Right hindlimb (tissue), 1 donor: ENCODE measurements at regions not wholly inside any gene's neighbourhood (a gene's known extent, or its start where the extent isn't known, plus 50 kb on each side); places are given as distances from the start of the nearest gene placed in this dataset.
"Not testable (repeated sequence)": the region's sequence is repeated elsewhere in the genome, so short reads cannot be mapped to it uniquely, and the experiment has no call there.

ENCODE experiments used
- DNase-seq: peaks from one replicate; pipeline ENCODE4 v3.0.0-alpha.2; 2018

DNA sequence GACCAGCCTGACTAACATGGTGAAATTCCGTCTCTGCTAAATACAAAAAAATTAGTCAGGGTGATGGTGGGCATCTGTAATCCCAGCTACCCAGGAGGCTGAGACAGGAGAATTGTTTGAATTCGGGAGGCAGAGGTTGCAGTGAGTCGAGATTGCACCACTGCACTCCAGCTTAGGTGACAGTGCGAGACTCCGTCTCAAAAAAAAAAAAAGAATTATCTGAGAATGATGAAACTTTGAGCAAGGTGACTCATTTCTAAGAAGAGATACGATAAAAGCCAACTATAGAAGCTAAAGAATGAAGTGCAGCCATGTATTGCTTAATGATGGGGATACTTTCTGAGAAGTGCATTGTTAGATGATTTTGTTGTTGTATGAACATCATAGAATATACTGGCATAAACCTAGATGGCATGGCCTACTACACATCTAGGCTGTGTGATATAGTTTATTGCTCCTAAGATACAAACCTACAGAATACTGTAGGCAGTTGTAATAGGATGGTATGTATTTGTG is 64.7 kb downstream of the SNRPE start:
- no peak for DNase-seq

DNA sequence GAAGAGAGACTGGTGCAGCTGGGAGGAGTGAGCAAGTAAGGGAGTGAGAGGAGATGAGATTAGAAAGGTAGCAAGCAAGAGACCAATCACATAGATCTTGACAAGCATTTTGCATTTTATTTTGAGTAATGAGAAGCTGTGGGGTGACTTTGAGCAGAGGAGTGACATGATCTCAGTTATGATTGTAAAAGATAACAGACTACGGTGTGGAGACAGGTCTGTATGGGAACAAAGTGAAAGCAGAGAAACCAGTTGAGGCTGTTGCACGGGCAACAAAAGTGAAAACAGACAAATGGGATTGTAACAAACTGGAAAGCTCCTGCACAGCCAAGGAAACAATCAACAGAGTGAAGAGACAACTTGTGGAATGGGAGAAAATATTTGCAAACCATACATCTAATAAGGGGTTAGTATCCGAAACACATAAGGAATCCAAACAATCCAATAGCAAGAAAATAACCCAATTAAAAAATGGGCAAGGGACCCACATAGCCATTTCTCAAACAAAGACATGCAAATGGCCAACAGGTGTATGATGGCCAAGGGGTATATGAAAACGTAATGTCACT is 68.4 kb downstream of the SNRPE start:
- no peak for DNase-seq

DNA sequence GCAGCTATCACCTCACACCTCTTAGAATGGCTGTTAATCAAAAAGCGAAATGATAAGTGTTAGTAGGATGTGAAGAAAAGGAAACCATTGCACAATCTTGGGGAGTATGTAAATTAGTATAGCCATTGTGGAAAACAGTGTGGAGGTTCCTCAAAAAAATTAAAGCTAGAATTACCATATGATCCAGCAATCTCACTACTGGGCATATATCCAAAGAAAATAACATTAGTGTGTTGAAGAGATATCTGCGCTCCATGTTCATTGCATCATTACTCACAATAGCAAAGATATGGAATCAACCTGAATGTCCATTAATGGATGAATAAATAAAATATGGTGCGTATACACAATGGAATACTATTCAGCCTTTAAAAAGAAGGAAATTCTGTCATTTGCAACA is 68.9 kb downstream of the SNRPE start:
- DNase-seq = no peak

DNA sequence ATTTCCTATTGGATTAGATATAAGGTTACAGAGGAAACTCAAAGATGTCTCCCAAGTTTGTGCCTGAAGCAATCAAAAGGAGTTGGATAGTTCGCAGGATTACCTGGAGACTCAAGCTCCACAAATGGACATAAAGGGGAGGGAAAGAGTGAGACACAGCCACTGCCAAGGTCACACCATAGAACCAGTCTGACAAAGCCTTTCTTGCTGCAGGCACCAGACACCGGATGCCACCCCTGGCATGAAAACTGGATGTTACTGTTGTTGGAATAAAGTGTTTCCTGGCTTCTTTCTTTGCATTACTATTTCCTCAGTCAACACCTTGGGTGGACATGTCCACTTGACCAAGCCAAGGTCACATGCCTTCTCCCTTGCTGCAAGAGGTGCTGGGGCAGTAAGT is 70.6 kb downstream of the SNRPE start:
- no peak for DNase-seq

DNA sequence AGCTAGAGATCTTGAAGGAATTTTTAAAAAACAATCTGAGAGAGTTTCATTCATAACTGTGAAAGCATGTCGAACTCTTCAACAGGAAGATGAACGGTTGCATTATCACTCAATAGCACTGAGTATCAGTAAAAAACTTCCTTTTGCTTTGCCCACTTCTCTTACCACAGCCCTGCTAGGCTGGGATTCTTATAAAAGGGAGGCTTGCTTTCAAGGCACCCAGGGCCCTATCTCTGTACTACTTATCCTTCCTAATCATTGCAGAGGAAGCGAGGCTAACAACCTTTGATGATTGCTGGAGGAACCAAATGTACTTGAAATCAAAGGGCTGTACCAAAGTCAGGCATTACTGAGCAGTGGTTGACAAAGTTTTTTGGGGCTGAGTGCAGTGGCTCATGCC is 71.2 kb downstream of the SNRPE start:
- no peak for DNase-seq

DNA sequence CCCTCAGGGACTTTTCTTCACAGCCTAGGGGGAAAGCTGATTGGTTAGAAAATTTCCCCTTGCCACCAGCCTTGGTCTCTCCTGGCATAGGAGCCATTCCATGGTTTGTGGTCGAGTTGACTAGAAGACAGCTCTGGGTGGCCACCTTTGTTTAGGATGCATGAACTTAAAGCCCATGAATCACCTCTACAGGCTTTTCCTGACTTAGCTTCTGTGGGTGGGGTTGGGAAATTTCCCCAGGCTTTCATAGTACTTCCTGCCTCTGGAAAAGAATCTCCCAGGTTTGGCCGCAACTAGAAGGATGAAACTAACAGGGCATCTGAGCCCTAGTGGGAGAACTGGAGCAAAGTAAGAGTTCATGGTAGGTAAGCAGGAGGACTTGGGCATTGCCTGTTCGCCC is 72.6 kb downstream of the SNRPE start:
- DNase-seq = no peak

DNA sequence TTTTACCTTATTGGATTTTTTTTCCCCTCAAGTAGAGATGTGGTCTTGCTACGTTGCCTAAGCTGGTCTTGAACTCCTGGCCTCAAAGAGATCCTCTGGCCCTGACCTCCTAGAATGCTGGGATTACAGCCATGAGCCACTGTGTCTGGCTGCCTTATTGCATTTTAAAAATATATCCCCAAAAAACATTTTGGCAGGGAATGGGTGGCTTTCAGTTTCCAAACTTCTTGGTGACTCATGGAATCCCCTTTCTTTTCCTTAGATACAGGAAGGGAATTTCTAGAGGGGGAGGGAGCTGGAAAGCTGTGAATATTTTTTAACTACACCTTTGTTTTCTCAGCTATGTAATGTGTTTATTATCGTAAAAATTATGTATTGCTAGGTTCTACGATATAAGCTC is 73.3 kb downstream of the SNRPE start:
- DNase-seq = no peak

DNA sequence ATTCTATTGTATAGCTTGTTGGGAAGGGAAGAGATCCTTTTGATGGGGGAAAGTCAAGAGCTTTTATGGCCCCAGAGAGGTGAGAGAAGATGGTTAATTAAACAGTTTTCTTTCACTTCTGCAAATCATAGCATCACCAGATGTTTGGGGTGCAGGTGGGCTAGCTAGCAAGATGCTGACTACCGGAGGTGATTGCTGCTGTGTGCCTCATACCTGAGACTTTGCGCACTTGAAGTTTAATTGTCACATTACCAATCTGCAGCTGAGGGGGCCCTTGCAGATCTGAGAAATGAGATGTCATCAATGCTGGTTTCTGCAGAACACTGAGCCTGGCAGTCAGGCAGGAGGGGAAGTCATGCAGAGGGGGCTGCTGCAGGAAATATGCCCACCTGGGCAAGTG is 73.9 kb downstream of the SNRPE start:
- no peak for DNase-seq

DNA sequence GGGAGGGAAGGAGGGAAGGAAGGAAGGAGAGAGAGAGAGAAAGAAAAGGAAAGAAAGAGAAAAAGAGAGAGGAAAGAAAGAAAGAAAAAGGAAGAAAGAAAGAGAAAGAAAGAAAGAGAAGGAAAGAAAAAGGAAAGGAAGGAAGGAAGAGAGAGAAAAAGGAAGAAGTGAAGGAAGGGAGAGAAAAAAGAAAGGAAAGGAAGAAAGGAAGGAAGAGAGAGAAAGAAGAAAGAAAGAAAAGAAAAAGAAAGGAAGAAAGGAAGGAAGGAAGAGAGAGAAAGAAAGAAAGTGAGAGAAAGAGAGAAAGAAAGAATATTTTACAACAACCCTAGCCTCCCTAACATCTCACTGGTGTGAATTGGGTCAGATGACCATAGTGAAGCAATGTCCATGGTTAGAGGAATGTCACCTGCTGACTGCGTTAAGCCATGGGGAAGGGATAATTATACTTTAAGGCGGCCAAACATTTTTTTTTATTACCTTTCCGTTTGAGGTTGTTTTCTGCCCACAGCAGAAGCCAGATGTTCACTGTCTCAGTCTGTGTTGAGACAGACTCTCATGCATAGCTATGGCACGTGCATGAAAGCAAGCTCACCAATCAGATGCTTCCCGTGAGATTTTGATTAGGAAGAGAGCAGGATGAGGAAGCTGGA is 76.4 kb downstream of the SNRPE start:
- no peak for DNase-seq

DNA sequence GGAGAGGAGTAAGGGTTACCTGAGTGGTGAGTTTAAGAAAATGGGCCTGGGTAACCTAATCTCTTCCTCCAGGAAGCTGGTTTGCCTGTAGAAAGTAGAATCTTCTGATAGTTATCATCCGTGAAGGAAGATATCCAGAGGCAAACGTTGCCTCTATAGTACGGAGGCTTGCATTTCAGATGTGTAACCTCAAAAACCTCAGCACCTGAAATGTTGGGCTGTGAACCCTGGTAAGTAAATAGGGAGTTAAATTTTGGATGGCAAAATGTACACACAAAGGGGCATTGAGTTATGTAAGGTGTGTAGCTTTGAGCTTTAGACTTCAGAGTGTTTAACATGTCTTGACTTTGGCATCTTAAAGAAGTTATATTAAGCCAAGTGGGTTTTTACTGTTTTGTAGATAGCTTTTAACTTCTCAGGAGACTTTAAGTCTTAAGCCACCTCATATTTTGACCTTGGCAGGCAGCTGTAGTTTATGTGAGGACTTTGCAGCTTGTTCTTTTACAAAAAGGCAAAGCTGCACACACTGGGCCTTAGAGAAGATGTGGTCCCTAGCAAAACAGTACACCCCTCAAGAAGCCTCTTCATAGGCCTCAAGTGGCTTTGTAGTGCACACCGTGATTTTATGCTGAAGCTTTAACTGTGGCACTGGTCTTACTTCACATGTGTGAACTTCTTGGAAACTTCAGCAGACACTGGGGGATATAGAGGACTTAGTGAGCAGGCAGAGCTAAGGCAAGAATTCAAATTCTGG is 83.4 kb downstream of the SNRPE start:
- DNase-seq = no peak

DNA sequence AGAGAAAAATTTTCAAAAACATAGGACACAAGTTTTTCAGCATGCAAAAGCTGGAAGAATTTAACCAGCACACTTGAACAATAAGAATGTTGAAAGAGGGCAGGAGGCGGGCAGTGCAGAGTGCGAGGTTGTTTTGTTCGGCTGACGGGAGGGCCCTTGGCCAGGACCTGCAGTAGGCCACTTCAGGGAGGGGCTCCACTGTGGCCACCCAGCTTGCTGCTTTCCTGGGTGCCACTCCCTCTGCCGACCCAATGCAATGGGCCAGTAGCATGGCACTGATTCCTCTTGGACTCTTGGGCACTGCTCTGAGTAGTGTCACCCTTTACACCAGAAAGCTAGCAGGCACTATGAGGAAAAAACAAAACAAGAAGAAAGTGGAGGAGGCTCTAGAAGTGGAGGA is 92.9 kb downstream of the SNRPE start:
- DNase-seq = no peak

DNA sequence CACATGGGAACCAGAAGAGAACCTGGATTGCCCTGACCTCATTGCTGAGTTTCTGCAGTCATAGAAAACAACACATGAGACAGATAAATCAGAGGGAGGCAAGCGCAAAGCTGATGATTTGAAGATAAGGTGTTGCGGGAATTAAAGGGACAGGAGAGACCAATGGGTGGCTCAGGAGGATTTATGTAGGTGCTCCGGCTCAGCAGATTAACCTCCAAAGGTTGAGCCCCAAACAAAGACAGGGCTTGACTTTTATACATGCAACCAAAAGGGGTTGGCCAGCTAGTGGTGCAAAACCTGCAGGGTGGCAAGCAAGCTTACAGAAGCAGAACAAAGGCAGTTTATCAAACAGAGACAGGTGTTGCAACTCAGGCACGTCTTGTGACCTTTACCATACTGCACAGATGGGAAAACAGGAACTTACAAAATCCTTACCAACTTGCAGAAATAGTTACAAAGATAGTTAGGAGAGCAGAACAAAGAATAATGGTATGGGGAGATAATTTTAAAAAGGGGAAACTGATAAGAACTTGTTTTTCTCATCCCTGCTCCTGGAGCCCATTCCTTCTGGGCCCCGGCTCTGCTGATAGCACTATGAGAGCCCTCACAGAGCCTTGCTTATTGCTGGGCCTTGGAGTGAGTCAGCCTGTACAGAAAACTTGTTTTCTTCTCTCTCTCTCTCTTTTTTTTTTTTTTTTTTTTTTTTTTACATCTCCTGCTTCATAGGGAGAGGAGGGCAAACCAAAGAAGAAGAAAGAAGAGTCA is 93.6 kb downstream of the SNRPE start:
- no peak for DNase-seq

DNA sequence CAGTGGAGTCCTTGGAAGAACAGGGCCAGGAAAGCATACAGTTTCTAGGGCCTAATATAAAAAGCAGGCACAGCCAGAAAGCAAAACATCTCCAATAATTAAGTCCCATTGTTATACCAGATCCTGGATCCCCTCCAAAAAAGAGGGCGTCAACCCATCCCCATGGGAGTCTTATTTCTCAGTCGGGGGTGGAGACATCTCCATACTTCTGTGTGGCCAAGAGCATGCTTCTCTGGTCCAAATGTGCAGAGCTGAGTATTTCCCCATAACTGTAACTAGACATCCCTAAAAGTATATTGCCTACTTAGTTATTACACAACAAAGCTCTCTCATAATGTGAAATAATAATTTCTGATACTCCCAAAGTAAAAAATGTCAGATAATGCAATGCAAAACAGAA is 104.2 kb upstream of the SOX13 start:
- no peak for DNase-seq

DNA sequence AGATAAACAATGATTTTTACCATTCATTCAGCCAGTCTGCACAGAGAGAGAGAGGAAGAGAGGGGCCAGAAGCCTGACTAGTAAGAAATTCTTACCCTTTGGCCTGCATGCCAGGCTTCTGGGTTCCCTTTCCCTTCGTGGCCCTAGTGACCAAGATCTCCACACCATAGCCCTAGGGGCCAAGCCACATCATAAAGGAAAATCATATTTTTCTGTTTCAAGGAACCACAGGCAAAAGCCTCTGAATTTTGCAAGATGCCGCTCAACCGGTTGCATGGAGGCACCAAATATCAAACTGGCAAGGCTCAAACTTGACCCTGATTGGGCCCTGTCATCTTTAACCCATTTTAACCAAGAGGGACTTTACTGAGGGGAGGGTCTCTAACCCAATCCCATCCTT is 103.1 kb upstream of the SOX13 start:
- no peak for DNase-seq

DNA sequence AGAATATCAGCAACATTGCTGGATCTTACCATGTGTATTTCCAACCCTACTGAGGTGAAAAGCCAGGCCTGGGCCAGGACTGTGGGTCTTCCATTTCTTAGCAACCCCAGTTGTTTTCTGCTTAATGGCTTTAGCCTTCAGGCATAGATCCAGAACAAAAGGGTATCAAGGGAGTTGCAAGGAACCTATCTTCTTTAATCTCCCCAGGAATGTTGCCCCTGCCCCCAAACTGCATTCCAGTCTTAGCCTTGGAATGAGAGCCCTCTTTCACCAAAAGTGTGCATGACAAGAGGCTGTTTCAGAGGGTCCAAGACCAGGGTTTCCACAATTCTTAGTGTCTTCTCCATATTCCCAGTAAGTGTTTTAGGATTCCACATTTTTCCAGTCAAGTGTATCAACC is 87.9 kb upstream of the SOX13 start:
- no peak for DNase-seq

DNA sequence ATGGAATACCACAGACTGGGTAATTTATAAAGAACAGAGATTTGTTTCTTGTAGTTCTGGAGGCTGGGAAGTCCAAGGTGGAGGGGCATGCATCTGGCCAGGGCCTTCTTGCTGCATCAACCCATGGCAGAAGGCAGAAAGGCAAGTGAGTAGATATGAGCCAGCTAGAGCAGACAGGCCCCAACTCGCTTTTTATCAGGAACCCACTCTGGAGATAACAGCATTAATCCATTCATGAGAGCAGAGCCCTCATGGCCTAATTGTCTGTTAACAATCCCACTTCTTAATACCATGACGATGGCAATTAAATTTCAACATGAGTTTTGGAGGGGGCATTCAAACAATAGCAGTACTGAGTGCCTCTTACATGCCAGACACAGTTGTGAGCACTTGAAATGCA is 87.2 kb upstream of the SOX13 start:
- DNase-seq = no peak

DNA sequence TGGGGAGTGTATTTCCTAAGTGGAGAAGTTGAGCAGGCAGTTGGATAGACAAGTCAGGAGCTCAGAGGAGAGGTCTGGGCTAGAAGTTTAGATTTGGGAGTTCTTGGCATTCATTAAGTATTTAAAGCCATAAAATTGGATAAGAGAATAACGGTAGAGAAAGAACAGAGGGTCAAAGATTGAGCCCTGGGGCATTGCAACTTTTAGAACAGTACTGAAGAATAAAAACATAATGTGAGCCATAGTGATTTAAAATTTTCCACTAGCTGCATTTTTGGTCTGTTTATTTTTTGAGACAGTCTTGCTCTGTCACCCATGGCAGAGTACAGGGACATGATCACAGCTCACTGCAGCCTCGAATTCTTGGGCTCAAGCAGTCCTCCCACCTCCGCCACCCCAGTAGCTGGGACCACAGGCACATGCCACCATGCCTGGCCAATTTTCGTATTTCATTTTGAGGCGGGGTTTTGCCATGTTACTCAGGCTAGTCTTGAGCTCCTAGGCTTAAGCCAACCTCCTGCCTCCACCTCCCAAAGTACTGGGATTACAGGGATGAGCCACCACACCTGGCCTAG is 85.9 kb upstream of the SOX13 start:
- DNase-seq = no peak

DNA sequence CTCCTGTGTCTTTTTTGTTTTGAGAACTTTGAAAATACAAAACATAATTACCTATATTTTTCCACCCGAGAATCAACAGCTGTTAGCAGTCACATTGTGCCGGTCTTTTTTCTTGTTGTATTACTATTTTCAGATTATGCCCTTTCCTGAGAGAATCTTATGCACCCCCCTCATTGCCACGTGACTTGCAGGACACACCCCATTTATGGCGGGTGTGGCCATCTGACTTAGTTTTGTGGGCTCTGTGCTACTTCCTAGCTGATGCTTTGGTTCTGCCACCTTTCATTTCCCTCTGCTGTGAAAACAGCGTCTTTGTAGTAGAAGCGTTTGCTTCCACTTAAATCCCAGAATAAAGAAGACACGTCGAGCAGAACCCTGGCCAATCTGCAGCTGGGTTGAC is 82.8 kb upstream of the SOX13 start:
- DNase-seq = no peak

DNA sequence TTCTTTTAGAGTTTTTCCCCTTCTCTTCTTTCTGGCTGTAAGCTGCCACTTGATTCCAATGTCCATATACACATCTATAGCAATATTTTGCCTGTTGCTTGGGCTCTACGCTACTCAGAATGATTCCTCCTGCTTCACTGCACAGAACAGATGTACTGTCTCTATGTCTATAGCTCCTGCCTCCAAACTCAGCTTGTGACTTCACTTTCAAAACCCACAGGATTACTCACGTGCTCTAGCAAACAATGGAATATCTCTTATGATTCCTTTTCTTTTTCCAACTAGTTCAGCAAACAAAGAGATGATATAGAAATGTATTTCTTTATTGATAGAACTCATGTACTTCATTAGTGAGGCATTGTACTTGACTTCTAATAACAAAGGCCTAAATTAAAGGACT is 80.5 kb upstream of the SOX13 start:
- no peak for DNase-seq

DNA sequence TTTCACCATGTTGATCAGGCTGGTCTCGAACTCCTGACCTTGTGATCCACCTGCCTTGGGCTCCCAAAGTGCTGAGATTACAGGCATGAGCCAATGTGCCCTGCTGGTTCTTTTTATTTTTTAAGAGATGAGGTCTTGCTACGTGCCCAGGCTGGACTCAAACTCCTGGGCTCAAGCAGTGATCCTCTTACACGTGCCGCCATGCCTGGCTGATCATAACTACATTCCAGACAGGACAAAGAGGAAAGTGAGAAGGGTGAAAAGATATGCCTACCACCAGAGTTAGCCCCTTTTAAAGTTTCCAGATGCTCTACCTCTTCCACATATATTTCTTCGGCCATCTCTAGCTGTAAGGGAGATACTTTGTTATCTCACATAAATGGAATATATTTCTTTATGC is 79.7 kb upstream of the SOX13 start:
- no peak for DNase-seq

DNA sequence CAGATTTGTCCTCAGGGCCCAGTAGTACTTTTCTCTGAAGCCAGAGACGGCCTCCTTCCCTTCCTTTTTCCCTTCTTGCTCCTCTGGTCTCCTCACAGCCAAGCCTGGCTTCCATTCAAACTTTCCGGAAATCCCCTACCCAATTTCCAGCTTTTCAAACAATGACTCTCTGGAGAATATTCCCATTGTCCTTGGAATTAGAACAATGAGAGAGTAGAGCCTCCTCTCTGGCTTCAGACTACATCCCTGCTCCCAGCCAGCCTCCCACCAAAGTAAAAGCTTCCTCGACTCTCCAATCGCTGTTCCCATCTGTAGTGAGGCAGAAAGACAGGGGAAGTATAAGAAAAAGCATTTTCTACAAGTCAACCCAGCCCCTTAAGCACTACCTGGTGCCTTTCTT is 77.7 kb upstream of the SOX13 start:
- peak; percentile 68 for DNase-seq

DNA sequence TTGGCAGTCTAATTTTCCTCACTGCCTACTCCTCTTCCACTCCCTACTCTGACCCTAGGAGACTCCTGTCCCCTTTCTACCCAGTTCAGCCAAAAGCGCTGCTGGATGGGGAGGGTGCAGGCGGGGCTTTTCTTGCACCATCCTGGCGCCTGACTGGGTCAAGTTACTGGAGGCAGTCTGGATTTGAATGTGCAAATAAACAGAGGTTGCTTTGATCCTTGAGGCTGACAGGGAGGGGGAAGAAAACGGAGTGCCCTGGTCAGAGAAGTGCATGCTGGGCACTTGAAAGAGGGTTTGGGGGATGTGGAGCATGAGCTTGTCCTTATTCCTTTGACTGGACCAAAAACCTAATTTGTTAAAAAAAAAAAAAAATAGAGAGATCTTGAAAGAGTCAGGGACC is 76.8 kb upstream of the SOX13 start:
- no peak for DNase-seq

DNA sequence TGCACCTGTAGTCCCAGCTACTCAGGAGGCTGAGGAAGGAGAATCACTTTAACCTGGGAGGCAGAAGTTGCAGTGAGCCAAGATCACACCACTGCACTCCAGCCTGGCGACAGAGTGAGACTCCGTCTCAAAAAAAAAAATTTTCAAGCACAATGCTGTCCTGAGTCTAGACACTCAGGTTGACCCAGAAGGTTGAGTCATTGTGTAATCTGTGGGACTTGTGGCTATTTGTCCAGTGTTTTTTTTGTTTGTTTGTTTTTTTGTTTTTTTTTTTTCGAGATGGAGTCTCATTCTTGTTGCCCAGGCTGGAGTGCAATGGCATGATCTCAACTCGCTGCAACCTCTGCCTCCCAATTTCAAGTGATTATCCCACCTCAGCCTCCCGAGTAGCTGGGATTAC is 74.3 kb upstream of the SOX13 start:
- DNase-seq = not testable (repeated sequence)
